Colonic mucosa (tissue), 4 donors: ENCODE measurements at regions not wholly inside any gene's neighbourhood (a gene's known extent, or its start where the extent isn't known, plus 50 kb on each side); places are given as distances from the start of the nearest gene placed in this dataset.

ENCODE experiments used
- DNase-seq: peaks from one replicate; pipeline ENCODE4 v3.0.0-alpha.2; 2020
- H3K27ac ChIP-seq: fragments of 200-600 bp; one replicate; pipeline ENCODE4 v1.8.0; 2021
- H3K27me3 ChIP-seq: fragments of 200-600 bp; one replicate; pipeline ENCODE4 v1.8.0; 2021
- H3K36me3 ChIP-seq: fragments of 200-600 bp; one replicate; pipeline ENCODE4 v1.8.0; 2021
- H3K4me1 ChIP-seq: fragments of 200-600 bp; one replicate; pipeline ENCODE4 v1.8.0; 2021; ENCODE audit warnings: mild to moderate bottlenecking
- H3K4me3 ChIP-seq: fragments of 200-600 bp; one replicate; pipeline ENCODE4 v1.8.0; 2021
- H3K9ac ChIP-seq, 2 donors: one replicate each; pipeline ENCODE4 v1.7.0; 2013; ENCODE audit warnings: control low read depth in 2 of 2, low read depth in 2 of 2, low read length in 2 of 2
- H3K9me3 ChIP-seq: fragments of 200-600 bp; one replicate; pipeline ENCODE4 v1.8.0; 2021
- intact Hi-C: fragments of 100-400 bp; cut with DNase I; formaldehyde crosslinking; loops from one replicate; pipeline ENCODE4 v1.14.1; 2022
- TF ChIP-seq, protein P1 (sequence below): fragments of 200-600 bp; IDR thresholded peaks from one replicate; pipeline ENCODE4 v1.8.0; 2022; ENCODE audit warnings: antibody characterized with exemption, mild to moderate bottlenecking
- donor health status: healthy.
- donor health status: DM: no; HTN: no; CAD: no.
- donor health status: DM: no; HTN: no; CAD: no.

DNA sequence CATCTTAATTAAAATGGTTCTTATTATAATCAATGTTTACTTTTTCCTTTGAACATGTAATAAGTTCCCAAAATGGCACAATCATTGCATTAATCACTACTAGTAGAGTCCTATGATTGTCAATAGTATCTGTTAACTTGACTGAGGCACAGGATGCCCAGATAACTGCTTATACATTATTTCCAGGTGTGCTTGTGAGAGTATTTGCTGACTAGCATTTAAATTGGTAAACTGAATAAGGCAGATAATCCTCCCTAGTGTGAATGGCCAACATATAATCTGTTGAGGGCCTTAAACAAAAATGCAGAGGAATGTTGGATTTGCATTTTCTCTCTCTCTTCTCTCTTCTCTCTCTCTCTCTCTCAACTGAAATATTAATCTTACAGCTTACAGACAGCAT lies 999.3 kb upstream of the TMPRSS15 start:
- H3K9me3 ChIP-seq: no peaks in the 10 kb centered on the region
- H3K27me3 ChIP-seq: no peaks in the 10 kb centered on the region
- H3K4me1 ChIP-seq: no peaks in the 10 kb centered on the region
- H3K36me3 ChIP-seq: no peaks in the 10 kb centered on the region
- no peak for DNase-seq
- H3K4me3 ChIP-seq: no peak overlapping the region
- intact Hi-C loops: no loop called here
- TF ChIP-seq, protein P1, sequence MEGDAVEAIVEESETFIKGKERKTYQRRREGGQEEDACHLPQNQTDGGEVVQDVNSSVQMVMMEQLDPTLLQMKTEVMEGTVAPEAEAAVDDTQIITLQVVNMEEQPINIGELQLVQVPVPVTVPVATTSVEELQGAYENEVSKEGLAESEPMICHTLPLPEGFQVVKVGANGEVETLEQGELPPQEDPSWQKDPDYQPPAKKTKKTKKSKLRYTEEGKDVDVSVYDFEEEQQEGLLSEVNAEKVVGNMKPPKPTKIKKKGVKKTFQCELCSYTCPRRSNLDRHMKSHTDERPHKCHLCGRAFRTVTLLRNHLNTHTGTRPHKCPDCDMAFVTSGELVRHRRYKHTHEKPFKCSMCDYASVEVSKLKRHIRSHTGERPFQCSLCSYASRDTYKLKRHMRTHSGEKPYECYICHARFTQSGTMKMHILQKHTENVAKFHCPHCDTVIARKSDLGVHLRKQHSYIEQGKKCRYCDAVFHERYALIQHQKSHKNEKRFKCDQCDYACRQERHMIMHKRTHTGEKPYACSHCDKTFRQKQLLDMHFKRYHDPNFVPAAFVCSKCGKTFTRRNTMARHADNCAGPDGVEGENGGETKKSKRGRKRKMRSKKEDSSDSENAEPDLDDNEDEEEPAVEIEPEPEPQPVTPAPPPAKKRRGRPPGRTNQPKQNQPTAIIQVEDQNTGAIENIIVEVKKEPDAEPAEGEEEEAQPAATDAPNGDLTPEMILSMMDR: no peak
- no peak overlapping the region for H3K27ac ChIP-seq
- no peak overlapping the region for H3K9ac ChIP-seq

DNA sequence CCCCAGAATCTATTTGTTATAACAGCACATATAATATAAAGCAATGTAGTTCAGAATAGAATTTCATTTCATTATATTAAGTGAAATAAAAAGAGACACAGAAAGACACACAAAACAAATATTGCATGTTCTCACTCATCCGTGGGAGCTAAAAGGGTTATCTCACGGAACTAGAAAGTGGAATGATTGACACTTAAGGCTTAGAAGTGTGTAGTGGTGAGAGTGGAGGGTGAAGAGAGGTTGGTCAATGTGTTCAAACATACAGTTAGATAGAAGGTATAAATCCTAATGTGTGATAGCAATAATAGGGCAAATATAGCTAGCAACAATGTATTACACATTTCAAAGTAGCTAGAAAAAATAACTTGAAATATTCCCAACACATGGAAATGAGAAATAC lies 1001.7 kb upstream of the TMPRSS15 start:
- Histone ChIP-seq H3K36me3 (no peaks in the 10 kb centered on the region), H3K9ac (no peak overlapping the region), H3K4me1 (no peaks in the 10 kb centered on the region), H3K27me3 (no peaks in the 10 kb centered on the region), H3K9me3 (no peaks in the 10 kb centered on the region), H3K27ac (no peak overlapping the region), H3K4me3 (no peak overlapping the region)
- TF ChIP-seq, protein P1: no peak
- intact Hi-C loops: no loop called here
- no peak for DNase-seq

DNA sequence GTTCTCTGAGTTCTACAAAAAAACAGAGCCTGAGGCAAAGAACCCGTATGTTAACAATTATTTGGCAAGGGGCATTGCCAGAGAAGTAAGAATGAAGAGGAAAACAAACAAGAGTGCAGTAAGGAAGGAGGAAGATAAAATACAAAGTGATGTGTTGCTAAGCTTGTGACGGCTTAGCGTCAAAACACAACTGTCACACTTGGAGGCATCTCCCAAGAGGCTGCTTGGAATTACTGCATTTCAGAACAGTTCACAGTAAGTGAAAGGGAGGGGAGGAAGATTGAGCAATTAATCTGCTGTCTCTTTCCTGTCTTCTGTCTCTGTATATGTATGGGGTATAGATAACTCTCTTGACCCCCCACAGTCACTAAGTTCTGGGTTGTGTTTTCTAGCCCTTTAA lies 1017.0 kb upstream of the TMPRSS15 start:
- Histone ChIP-seq H3K4me1 (no peaks in the 10 kb centered on the region), H3K9ac (no peak overlapping the region), H3K4me3 (no peak overlapping the region), H3K27me3 (no peaks in the 10 kb centered on the region), H3K9me3 (no peaks in the 10 kb centered on the region), H3K36me3 (no peaks in the 10 kb centered on the region), H3K27ac (no peak overlapping the region)
- intact Hi-C loops: no loop called here
- DNase-seq: no peak
- TF ChIP-seq, protein P1: no peak

DNA sequence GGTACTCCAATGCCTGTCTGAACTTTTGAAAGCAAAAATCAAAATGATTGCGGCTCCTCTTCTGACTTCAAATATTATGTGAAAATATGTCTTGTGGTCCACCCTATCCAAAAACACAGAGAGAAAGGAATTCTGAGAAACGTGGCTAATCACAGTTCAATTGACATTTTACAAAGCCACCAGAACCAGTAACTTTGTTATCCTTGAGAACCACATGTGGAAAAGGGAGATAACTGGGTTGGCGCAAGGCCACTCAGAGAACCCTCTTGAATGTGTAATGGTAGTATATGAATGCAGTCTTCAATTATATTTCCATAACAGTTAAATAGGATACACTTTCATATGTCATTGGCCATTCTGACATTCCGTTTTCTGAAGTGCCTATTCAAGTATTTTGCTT lies 1030.0 kb upstream of the TMPRSS15 start:
- H3K9ac ChIP-seq: no peak overlapping the region
- no peak for DNase-seq
- TF ChIP-seq, protein P1: no peak
- intact Hi-C loops: no loop called here
- H3K36me3 ChIP-seq: no peaks in the 10 kb centered on the region
- H3K27me3 ChIP-seq: no peaks in the 10 kb centered on the region
- no peaks in the 10 kb centered on the region for H3K4me1 ChIP-seq
- no peak overlapping the region for H3K27ac ChIP-seq
- H3K9me3 ChIP-seq: no peaks in the 10 kb centered on the region
- no peak overlapping the region for H3K4me3 ChIP-seq

DNA sequence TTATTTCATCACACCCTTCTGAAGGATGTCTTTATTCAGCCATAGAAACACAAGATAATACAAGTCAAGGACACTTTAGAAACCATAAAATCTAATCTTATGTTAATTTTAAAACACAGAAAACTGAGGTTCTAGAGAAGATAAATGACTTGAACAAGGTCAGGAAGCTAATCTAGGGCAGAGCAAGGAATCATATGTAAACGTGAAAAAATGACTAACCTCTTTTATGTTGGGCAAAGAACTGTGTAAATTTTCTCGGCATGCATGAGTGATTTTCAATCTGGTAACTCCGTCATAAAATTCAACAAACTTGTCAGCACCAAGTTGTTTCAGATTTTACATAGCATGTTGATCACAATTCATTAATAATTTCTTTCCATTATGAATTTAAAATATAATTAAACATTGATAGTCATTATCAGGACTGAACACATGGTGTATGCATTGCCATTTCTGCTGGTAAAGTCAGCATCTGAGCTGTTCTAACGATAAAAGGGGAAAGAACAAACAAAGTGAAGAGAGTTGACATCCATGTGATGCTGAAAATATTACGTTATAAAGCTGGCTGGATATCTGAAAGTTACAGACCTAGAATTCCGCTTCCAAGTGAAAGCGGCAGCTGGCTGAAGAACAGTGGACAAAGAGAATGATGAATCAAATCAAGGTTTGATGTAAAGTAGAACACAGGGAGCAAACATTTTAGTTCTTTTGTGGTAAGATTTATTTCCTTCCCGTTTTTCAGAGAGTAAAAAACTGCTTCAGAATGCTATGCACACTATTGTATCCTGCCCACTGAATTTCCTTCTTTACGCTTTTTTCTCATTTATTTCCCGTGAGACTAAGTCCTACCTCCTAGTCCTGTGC lies 1037.4 kb upstream of the TMPRSS15 start:
- H3K36me3 ChIP-seq: no peaks in the 10 kb centered on the region
- H3K9me3 ChIP-seq: no peaks in the 10 kb centered on the region
- TF ChIP-seq, protein P1: no peak
- intact Hi-C loops: no loop called here
- H3K9ac ChIP-seq: no peak overlapping the region
- H3K4me3 ChIP-seq: no peak overlapping the region
- DNase-seq: no peak
- H3K4me1 ChIP-seq: no peaks in the 10 kb centered on the region
- no peak overlapping the region for H3K27ac ChIP-seq
- H3K27me3 ChIP-seq: no peaks in the 10 kb centered on the region
